GM19463 (cell line): ENCODE measurements at regions not wholly inside any gene's neighbourhood (a gene's known extent, or its start where the extent isn't known, plus 50 kb on each side); places are given as distances from the start of the nearest gene placed in this dataset.
A peak's percentile ranks its signal among the peaks of the same experiment; 100 is the strongest.

Experiments
- ATAC-seq: cut with Tn5 transposase; IDR thresholded peaks from one replicate; pipeline ENCODE4 v1.9.1; 2021; ENCODE audit warnings: mild to moderate bottlenecking, moderate library complexity; ENCODE audit not compliant: unreplicated experiment

DNA sequence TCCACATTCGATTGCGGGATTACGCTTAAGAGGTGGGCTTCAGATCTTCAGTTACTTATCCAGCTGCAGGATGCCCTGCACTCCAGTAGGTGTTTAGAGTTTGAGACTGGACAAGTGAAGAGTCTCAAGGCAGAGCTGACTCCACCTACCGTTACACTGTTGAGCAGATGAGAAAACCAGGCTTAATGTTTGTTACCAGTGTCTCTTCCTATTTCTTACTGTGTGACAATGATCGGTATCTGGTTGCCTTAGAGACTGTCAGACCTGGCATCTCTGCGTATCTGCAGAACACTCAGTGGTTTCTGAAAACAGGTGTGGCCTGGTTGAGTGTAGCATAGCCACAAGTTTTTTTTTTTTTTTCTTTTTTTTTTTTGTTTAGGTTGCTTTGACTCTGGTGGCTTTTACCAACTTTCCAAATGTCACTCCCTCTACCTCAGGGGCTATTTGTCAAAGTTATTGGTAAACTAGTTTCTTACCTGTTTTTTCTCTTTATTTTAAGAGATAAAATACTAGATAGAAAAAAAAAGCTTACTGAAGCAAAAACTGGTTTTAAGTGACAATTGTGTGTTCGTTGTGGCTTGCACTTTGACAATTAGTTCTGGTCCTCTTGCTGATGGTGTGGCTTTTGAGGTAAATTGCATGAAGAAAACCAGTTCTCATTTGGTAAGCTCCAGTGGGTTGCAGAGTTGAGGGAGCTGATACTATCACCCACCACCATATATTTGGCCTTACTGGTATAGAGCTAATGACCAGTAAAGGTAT is 284.8 kb downstream of the ETS1 start:
- ATAC-seq, result peak; percentile 76

DNA sequence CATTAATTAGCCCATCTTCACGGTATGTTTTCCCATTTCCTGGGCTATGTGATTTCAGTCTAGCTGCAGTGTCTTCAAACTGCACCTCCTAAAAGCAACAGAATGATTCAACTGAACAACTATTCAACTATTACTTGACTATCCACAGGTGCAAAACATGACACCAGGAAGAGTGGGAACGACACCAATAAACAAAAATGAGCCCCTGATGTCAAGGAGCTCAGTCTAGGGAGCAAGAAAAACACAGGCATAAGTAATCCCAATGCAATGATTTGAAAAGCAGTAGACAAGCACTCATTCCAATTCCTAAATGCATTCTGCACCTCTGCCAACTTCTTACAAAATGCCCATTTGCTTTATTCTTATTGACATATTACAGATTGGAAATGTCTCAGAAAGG is 285.6 kb downstream of the ETS1 start:
- no peak for ATAC-seq

DNA sequence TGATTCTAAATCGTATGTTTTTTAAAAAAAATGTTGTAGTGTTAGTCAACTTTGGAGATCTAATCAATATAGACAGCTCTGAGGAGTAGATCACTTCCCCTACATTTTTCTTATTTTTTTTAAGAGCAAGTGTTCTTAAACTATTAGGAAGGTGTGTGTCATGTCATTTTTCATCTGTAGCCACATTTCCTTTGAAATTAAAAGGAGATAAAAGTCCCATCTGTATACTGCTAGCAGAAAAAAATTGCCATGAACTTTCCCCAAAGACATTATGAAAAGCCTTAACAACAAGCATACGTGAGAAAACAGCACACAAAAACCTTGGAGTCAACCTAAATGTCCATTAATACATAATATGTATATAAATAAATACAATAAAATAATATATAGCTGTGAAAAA is 286.6 kb downstream of the ETS1 start:
- ATAC-seq, result no peak

DNA sequence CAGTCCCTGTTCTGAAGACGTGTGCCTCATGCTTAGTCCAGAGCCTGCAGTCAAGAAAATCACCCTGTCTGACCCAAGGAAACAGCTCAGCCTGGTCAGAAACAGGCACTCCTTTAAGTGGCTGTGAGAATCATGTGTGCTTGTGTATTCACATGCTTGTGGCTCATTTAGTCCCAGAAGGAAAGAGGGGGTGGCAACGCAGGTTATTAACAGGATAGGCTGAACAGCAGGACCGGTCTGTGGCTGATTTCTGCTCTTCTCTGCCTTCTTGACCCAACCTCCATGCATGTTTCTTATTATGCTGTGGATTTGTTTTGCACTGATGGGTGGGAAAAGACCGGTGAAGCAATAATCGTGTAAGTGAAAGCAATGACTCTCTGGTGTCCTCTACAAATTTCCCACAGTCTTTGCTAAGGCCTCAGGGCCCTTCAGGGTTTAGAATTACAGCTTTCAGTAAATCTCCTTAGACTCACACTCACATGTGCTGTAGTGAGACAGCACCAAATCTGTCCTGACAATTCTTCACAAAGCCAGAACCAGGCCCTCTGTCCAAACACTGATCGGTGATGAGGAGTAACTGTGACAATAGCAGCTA is 288.1 kb downstream of the ETS1 start:
- ATAC-seq, result peak; percentile 39

DNA sequence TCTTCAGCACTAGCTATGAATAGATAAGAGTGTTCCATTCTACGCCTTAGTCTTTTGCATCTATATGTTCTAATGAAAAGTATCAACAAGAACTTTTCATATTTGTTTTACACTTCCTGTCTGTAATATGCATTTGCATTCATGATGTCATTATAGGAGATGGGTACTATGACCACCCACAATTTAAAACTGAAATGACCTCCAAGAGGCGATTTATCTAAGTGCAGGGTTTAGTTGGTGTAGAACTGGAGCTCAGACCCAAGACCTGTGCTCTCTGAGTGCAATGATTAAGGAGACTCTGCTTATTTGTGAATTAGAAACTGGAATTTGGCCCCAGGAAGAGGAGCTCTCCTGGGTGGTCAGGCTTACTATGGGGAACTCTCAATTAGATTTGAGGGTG is 289.1 kb downstream of the ETS1 start:
- ATAC-seq, result no peak

DNA sequence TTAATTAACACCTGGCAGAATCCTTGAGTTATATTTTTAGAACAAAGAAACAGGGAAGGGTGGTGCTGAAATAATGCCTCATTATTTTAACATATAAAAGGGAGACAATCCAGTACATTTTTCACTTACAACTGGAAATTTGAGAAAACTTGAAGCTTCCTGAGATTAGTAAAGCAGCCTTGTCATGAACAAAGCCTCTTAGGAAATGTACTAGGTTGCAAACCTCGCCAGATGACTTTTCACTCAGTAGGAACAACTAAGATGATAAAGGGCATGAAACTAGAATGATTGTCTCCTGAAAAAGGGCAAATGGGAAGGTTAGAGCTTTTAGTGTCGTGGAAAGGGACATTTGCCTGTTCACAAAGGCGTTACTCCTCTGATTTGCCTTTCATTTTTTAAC is 289.6 kb downstream of the ETS1 start:
- no peak for ATAC-seq

DNA sequence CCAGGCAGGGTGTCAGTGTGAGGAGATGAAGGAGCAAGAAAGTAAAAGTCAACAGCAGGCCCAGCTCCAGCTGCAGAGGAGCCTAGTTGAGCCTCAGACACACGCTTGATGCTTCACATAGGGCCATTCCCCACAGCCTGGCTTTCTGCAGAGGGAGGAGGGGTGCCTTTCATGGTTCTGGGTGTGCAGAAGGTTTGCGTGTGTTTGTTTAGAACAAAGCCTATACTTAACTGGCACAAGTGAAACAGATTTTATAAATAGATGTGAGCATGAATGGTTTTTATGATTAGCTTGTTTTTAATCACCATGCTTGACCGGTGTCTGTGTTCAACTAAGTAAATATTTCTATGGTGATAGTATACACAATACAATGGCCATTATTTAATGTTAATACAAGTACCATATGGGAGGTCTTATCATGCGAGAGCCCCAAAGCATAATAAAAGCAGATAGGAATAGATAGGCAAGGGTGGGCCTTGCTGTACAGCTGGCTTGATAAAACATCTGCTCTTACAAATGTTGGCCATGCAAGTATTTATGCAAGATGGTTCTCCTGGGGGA is 290.2 kb downstream of the ETS1 start:
- no peak for ATAC-seq

DNA sequence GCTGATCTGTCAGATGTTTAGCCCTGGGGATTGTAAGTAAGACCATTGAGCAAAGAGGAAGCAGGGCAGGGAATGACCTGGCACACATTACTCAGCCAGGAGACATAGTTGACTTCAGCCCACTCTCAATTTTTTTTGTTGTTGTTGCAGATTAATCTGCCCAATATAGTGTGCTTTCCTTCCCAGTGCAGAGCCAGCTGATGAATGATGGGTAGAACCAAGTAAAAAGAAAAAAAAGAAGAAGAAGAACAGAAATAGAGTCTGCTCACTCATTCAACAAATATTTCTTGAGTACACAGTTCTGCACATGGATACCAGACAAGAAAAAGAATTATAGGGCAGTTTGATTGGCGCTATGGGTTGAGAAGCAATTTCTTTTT is 292.7 kb downstream of the ETS1 start:
- ATAC-seq, result no peak

DNA sequence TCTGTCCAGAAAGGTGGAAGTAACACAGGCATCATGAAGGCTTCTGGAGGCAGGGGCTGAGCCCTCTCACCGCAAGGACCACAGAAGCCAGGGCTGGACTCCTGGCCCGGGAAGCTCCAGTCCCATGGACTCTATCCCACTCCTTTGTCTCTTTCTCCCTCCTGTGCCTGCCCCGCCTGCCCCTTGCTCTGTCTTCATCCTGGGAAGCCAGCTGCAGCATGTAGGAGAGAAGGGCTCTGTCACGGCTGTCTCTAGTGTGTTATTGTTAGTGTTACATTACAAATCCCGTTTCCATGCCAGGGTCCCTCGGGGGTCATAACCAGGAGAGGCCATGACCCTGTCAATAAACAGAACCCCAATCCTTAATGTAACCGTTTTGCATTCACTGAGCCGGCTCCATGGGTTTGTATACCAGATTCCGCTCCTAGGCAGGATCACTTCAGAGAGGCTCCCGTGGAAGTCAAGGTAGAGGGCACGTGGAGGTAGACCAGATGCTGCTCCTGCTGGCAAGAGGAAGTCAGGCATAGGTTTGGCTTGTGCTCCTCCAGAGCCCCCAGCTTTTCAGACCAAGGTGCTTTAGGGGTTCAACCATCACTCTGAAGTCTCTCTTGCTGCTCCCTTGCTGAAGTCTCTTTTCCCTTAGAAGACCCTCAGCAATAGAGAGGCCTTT is 293.2 kb downstream of the ETS1 start:
- no peak for ATAC-seq

DNA sequence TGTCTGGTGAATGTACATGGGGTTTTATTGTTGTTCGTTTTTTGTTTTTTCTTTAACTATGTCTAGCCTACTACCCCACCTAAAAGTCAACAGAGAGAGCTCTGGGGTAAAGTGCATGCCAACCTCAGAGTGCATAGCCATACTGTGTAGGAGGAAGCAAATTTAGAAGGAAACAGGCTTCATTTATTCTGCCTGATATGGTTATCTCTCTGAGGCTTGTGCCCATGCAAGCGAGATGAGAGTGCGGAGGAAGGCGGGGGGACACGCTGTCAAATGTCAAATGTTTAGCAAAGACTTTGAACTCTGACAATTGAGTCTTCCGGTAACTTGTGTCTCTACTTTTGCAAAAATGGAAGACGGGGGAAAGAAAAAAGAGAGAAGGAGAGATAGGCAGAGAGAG is 295.5 kb downstream of the ETS1 start:
- no peak for ATAC-seq

DNA sequence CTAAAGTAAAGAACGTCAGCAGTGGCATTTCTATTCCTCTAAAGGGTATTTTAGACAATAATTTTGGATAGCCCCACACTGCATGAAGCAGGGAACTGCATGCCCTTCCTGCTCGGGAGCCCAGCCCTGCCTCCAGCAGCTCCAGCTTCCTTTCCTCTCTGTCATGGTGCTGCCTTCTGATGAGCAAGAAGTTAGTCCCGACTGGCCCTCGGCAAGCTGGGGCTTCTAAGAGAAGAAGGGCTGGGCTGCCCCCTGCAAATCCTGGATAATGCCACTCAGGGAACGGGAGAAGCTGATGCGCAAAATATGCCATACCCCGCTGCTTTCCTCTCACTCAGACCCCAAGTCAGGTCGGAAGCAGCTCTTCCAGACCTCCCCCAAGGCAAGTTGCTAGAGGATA is 296.4 kb downstream of the ETS1 start:
- no peak for ATAC-seq

DNA sequence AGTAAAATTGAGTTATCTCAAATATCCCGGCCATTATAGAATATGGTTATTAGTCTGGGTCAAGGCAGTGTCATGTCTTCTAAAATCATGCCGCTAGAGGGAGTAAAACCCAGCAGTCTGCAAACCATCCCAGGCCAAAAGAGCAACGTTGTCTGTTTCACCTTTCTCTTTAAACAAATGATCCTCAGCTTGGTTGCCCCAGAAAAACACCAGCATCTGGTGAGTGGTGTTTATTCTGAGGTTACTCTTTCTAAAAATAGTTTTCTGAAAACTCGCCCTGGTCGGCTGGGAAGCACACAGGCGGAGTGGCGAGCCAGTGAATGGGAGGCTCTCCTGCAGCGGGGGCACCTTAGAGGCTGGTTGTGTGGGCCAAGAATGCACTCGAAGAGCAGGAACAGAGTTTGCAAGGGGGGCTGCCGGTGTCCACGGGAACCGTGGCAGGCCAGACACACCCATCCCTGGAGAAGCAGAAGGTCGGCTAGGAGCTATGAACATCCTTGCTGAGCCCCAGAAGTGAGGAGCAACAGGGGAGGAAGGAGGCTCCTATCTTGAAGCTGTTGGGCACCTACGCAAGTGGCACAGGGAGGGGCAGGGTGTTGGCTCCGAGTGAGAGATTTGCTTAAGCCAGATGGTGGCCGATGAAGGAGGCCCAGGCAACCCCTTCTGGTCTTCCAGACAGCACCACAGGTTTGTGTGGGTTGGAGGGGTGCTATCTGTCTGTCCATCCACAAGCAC is 297.1 kb downstream of the ETS1 start:
- ATAC-seq, result peak; percentile 71

DNA sequence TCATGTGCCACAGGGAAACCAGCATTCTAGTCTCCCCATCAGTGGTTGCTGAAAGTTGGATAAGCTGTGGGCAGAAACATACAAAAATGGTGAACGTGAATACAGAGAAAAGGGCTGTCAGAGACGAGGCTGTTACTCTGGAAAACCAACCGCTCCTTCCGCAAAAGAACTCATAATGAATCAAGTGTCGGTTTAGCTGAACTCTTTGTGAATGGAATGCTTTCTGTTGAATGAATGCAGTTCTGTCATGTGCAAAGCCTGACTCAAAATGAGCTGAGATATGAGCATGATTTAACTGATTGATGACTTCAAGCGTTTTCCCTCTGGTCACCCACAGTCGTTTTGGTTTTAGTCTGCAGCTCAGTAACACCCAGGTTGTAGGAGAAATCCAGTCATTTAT is 298.3 kb downstream of the ETS1 start:
- no peak for ATAC-seq

DNA sequence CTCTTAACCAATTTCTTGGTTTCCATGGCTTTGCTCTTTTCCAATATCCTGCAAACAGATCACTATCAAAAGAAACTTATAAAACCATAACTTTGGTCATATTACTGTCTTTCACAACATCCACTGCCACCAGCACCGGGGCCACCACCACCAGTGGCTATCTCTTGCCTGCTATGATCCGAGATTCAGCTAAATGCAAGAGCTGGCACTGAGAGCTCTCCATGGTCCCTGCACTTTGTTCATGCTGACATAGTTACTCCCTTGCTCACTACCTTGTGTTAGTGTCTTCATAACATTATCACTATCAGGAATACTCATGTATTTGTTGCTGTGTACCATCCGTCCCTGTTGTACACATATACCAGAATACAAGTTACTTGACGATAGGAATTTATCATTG is 299.0 kb downstream of the ETS1 start:
- ATAC-seq, result no peak

DNA sequence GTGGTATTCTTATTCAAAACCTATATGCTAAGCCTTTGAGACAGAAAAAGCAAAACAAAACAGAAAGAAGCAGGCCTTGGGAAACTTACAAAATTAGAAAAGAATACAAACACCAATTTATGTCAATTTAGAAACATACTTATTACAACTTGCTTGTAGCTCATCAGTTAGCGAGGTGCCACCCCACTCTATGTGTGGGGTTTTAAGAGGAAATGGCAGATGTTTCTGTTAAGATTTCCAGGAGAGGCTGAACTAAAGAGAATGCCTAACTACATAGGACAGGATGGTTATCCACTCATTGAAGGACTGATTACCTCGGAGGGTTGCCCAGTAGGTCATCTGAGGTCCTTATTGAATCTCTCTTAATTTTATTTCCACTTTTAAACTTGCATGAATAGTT is 302.0 kb downstream of the ETS1 start:
- no peak for ATAC-seq

DNA sequence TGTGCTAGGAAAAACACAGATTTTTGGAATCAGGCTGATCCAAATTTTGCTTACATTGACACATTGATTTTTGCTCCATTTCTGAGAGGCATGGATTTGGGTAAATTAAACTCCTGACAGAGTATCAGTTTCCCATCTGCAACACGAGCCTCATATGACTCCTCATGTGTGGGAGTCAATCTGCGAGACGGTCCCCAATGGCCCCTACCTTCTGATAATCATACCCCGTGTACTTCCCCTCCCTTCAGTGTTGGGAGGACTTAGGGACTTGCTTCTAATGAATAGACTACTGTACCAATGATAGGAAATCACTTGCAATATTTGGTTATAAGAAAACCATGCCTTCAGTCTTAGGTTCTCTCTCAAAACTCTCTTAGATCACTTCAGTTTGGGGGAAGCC is 302.7 kb downstream of the ETS1 start:
- ATAC-seq, result no peak

DNA sequence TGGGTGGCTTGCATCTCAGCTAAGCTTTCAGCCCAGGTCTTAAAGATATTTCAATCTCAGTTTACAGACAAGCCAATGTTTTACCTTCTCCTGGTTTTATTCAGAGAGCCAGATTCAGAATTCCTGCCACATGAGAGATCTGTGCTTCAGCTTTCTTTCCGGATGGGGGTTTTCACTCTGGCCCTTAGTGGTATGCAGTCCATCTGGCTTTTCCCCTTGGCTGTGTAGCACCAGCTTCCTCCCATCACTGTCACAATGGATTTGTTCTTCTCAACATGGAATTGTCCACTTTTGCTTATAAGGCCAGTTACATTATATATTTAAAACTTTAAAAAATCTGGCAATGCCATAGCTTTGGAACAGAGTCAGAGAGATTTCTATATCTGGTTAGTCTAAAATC is 303.9 kb downstream of the ETS1 start:
- no peak for ATAC-seq

DNA sequence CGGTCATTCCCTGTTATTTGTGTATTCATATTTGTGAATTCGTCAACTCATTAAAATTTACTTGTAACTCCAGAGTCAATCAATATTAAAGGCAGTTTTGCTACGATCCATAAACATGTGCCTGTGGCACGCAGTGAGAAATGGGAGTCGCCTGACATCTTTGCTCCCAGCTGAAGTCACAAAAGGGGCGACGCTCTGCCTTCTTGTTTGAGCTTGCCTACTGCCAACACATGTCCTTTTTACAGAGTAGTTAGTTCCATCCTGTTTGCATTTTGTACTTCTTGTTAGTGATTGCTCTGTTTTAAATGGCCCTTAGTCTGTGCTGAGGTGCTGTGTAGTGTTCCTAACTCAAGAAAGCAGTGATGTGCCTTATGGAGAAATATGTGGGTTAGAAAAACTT is 305.3 kb downstream of the ETS1 start:
- no peak for ATAC-seq

DNA sequence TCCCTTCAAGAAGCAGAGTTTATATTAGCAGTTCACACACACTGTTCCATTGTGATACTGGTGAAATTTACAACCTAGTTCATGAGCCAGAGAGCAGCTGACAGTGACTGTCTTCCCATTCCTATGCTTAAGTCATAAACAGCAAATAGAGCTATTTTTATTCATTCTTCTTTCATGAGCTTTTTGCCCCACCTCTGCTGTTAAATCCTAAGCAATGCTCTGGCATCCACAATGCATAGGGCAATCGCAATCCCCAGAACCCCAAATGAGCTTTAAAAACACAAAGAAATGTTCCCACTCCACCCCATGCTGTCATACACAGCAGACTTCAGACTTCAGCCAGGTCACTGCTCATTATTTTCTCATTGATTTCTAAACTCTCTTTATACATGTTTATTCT is 307.5 kb downstream of the ETS1 start:
- no peak for ATAC-seq

DNA sequence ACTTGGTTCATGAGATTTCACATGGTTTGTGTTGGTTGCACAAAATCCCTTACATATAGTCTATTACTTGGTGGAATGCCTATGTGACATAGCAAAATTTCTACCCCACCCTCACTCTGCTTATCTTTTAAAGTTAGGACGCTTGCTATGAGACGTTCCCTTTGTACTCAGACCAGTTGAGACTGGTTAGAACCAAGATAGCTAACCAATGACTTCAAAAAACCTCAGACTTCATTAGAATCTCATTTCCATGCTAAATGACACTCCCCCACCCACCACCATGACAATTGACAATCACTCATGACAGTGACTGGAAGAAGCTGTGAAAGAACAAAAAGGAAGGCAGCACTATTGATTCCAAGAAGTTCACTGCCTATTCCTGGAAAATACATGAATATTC is 313.6 kb downstream of the ETS1 start:
- no peak for ATAC-seq

DNA sequence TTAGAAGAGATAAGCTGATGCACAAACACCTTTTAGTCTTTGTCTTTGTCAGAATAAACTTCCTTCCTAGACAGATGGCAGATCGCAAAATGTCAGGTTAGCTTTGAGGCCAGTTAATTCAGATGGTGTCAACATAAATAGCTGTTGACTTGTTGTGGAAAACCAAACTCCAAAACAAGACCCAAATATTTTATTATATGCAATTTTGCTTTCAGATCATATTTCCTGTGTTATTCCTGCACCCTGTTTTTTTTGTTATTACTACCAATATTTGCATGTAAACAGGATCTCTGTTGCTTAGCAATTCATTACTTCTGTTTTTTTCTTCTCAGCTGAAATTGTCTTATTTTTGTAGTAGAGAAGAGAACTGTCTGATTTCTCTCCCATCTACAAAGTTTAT is 316.0 kb downstream of the ETS1 start:
- no peak for ATAC-seq
